ENCODE measurements at regions not wholly inside any gene's neighbourhood (a gene's known extent, or its start where the extent isn't known, plus 50 kb on each side); places are given as distances from the start of the nearest gene placed in this dataset.
"Not testable (repeated sequence)": the region's sequence is repeated elsewhere in the genome, so short reads cannot be mapped to it uniquely, and the experiment has no call there.

GRCh38 chr3:182284793-182285192, 508.5 kb upstream of the ATP11B start:
- no peak for DNase-seq

GRCh38 chr3:182292591-182292990, 500.7 kb upstream of the ATP11B start:
- no peak for DNase-seq

DNA sequence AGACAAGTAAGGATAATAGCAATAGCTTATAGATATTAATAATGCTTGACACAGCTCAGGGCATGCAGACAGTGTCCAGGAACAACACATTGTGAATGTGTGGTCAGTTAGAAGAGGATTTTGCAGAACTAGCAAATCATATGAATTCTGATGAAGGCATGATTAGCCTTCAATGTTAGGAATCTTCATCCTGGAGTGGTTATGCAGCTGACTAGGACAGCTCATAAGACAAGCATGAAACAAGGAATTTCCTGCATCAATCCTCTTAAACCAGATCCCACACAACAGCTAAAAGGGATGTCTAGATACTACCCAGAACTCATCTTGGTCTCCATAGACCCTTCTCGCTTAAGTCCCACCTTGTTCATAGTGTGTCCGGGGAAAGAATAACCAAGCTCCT, 499.0 kb upstream of the ATP11B start:
- no peak for DNase-seq

- DNase-seq: no peak
Measured at GRCh38 chr3:182294696-182295095, 498.6 kb upstream of the ATP11B start.

GRCh38 chr3:182300266-182300665, 493.0 kb upstream of the ATP11B start:
- DNase-seq: no peak

- no peak for DNase-seq
Measured at GRCh38 chr3:182303169-182303568, 490.1 kb upstream of the ATP11B start.

GRCh38 chr3:182305881-182306665, 487.2 kb upstream of the ATP11B start:
- no peak for DNase-seq

- DNase-seq: no peak
Measured at GRCh38 chr3:182308328-182308727, 485.0 kb upstream of the ATP11B start.

DNA sequence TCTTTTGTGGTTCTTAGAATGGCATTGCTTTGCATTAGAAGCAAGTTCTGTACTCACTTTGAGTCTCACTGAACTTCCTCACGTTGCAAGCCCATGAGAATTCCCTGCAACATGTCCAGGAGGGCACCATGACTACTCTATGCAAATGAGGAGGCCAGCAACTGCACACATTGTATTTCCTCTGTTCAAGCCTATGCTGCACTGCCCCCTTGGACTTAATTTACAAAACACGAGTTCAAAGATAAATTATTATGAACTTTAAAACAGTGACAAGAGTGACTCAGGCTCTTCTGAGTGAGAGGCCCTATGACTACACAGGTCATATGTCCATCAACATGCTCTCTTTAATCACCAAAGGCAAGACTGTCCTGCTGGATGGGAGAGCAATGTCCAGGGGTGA, 484.2 kb upstream of the ATP11B start:
- DNase-seq: no peak

- DNase-seq: no peak
Measured at GRCh38 chr3:182315313-182315712, 478.0 kb upstream of the ATP11B start.

- DNase-seq: no peak
Measured at GRCh38 chr3:182323126-182323700, 470.1 kb upstream of the ATP11B start.

GRCh38 chr3:182323898-182324297, 469.4 kb upstream of the ATP11B start:
- DNase-seq: no peak

- no peak for DNase-seq
Measured at GRCh38 chr3:182325213-182325950, 467.9 kb upstream of the ATP11B start.

DNA sequence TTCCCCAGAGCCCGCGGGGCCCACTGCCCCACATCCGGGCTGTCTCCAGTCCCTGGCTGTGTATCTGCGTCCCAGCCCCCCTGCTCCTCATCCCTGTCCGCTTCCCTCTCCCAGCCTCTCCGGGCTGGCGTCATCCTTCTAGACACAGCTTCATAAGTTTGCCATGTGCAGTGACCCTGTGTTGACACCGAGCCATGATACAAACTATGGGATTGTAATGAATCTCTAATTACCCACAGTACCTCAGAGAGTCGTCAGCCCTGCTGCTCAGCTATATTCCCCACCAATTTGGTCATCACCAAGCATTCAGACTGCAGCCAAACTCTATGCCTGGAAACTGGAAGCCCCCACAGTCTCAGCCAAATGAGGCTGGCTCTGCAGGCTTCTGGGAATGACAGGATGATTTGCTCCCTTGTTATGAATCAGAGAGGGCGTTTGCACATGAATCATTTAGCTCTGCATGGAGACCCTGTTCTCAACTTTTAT, 466.1 kb upstream of the ATP11B start:
- no peak for DNase-seq

GRCh38 chr3:182330646-182331045, 462.7 kb upstream of the ATP11B start:
- DNase-seq: no peak

GRCh38 chr3:182331341-182331740, 462.0 kb upstream of the ATP11B start:
- no peak for DNase-seq

DNA sequence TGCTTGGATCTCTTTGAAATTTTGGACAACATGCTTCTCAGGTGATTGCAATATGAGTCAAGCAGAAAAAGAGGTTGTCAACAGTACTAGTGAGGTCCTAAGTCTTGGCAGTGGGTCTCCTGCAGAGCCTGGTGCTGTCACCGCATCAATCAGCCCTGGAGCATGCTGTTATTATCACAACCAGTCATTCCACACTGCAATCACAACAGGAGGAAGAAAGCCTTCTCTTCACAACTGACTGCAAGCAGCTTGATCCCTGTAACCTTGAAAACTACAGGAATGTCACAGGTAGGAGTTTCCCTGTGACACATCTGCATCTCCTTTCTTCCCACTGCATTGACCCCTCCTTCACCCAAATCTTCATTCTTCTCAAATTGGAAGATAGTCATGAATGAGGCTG, 451.1 kb upstream of the ATP11B start:
- DNase-seq: no peak

GRCh38 chr3:182344026-182344425, 449.3 kb upstream of the ATP11B start:
- not testable (repeated sequence) for DNase-seq

DNA sequence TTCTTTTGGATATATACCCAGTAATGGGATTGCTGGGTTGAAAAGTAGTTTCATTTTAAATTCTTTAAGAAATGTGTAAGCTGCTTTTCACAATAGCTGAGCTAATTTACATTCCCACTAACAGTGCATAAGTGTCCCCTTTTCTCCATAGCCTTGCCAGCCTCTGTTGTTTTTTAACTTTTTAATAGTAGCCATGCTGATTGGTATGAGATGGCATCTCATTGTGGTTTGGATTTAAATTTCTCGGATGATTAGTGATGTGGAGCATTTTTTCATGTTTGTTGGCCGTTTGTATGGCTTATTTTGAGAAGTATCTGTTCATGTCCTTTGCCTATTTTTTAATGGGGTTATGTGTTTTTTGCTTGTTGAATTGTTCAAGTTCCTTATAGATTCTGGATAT, 444.3 kb upstream of the ATP11B start:
- DNase-seq: no peak

DNA sequence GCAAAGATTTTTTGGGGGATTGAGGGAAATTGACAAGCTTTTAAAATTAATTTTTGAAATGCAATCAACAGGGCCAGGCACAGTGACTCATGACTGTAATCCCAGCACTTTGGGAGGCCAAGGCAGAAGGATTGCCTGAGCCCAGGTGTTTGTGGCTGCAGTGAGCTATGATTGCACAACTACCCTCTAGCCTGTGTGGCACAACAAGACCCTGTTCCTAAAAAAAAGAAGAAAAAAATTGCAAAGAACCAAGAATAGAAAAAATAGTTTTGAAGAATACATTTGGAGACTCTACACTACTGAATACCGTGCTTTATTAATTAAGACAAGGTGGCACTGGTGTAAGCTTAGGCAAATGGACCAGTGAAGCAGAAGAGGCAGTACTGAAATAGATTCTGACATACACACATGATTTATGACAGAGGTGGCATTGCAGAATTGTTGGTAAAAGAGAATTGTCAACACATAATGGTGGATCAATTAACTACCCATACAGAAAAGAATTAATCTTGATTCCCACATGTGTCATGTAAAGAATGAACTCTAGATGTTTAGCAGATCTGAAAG, 443.3 kb upstream of the ATP11B start:
- DNase-seq: no peak

- no peak for DNase-seq
Measured at GRCh38 chr3:182357928-182358327, 435.4 kb upstream of the ATP11B start.

GRCh38 chr3:182364323-182364722, 429.0 kb upstream of the ATP11B start:
- DNase-seq: no peak

All from dermis blood vessel endothelial cell (primary cell).